ENCODE measurements at regions not wholly inside any gene's neighbourhood (a gene's known extent, or its start where the extent isn't known, plus 50 kb on each side); places are given as distances from the start of the nearest gene placed in this dataset.

- DNase-seq (ENCODE audit: low read depth): no peak
Observed at GRCh38 chr10:128853537-128853936, 613.5 kb upstream of the MGMT start.

- DNase-seq (ENCODE audit: low read depth): no peak
Observed at GRCh38 chr10:128854204-128854603, 612.8 kb upstream of the MGMT start.

- peak; percentile 76 for DNase-seq (ENCODE audit: low read depth)
Observed at GRCh38 chr10:128854963-128855362, 612.1 kb upstream of the MGMT start.

- no peak for DNase-seq (ENCODE audit: low read depth)
Observed at GRCh38 chr10:128855618-128856428, 611.2 kb upstream of the MGMT start.

- DNase-seq (ENCODE audit: low read depth): no peak
Observed at GRCh38 chr10:128859738-128860386, 607.2 kb upstream of the MGMT start.

- DNase-seq (ENCODE audit: low read depth): no peak
Observed at GRCh38 chr10:128860574-128860973, 606.5 kb upstream of the MGMT start.

- DNase-seq (ENCODE audit: low read depth): no peak
Observed at GRCh38 chr10:128861018-128861901, 605.8 kb upstream of the MGMT start.

GRCh38 chr10:128863411-128863810 is 603.6 kb upstream of the MGMT start:
- no peak for DNase-seq (ENCODE audit: low read depth)

- no peak for DNase-seq (ENCODE audit: low read depth)
Observed at GRCh38 chr10:128863823-128864405, 603.1 kb upstream of the MGMT start.

GRCh38 chr10:128864554-128865295 is 602.3 kb upstream of the MGMT start:
- DNase-seq (ENCODE audit: low read depth): no peak

- no peak for DNase-seq (ENCODE audit: low read depth)
Observed at GRCh38 chr10:128865436-128866195, 601.4 kb upstream of the MGMT start.

- no peak for DNase-seq (ENCODE audit: low read depth)
Observed at GRCh38 chr10:128866551-128866950, 600.5 kb upstream of the MGMT start.

GRCh38 chr10:128867210-128867609 is 599.8 kb upstream of the MGMT start:
- no peak for DNase-seq (ENCODE audit: low read depth)

- DNase-seq (ENCODE audit: low read depth): no peak
Observed at GRCh38 chr10:128867819-128868218, 599.2 kb upstream of the MGMT start.

GRCh38 chr10:128868481-128868880 is 598.6 kb upstream of the MGMT start:
- no peak for DNase-seq (ENCODE audit: low read depth)

- no peak for DNase-seq (ENCODE audit: low read depth)
Observed at GRCh38 chr10:128869101-128869749, 597.8 kb upstream of the MGMT start.

GRCh38 chr10:128870830-128871597 is 596.0 kb upstream of the MGMT start:
- no peak for DNase-seq (ENCODE audit: low read depth)

GRCh38 chr10:128871671-128872231 is 595.3 kb upstream of the MGMT start:
- DNase-seq (ENCODE audit: low read depth): no peak
